Mesenchymal stem cell (in vitro differentiated cells and primary cell): ENCODE measurements at regions not wholly inside any gene's neighbourhood (a gene's known extent, or its start where the extent isn't known, plus 50 kb on each side); places are given as distances from the start of the nearest gene placed in this dataset.

ENCODE experiments used
- DNase-seq: peaks from one replicate; pipeline ENCODE4 v3.0.0-alpha.2; 2013
- H2AFZ ChIP-seq: one replicate; pipeline ENCODE4 v1.6.1; 2013; ENCODE audit warnings: low read depth, mild to moderate bottlenecking, control low read depth, inconsistent platforms, low read length, moderate library complexity
- H2AK5ac ChIP-seq: 2 replicates; pipeline ENCODE4 v1.6.1; 2013; ENCODE audit warnings: low read length, moderate library complexity, mild to moderate bottlenecking, inconsistent platforms; ENCODE audit not compliant: severe bottlenecking
- H2BK120ac ChIP-seq: one replicate; pipeline ENCODE4 v1.6.1; 2013; ENCODE audit warnings: low read depth, mild to moderate bottlenecking, inconsistent platforms, low read length, moderate library complexity
- H2BK12ac ChIP-seq, 2 experiments: one replicate each; pipeline ENCODE4 v1.6.1; 2013; ENCODE audit warnings: inconsistent platforms in 2 of 2, low read length in 2 of 2, mild to moderate bottlenecking in 2 of 2, moderate library complexity in 2 of 2, control low read depth in 1 of 2
- H2BK15ac ChIP-seq: one replicate; pipeline ENCODE4 v1.6.1; 2013; ENCODE audit warnings: mild to moderate bottlenecking, low read depth, inconsistent platforms; ENCODE audit not compliant: poor library complexity, severe bottlenecking
- H2BK5ac ChIP-seq: 2 replicates; pipeline ENCODE4 v1.6.1; 2013; ENCODE audit warnings: low read depth, mild to moderate bottlenecking, low read length, control low read depth, inconsistent platforms; ENCODE audit not compliant: poor library complexity, severe bottlenecking
- H3K14ac ChIP-seq, 2 experiments: one replicate each; pipeline ENCODE4 v1.6.1; 2013; ENCODE audit warnings: inconsistent platforms in 2 of 2, low read length in 2 of 2, control low read depth in 1 of 2, mild to moderate bottlenecking in 1 of 2, moderate library complexity in 1 of 2
- H3K18ac ChIP-seq, 2 experiments: one replicate each; pipeline ENCODE4 v1.6.1; 2013; ENCODE audit warnings: inconsistent platforms in 2 of 2, low read length in 2 of 2, control low read depth in 1 of 2, low read depth in 1 of 2, mild to moderate bottlenecking in 1 of 2
- H3K23ac ChIP-seq, 2 experiments: one replicate each; pipeline ENCODE4 v1.6.1; 2013; ENCODE audit warnings: inconsistent platforms in 2 of 2, low read length in 2 of 2, mild to moderate bottlenecking in 2 of 2, moderate library complexity in 2 of 2, control low read depth in 1 of 2
- H3K27ac ChIP-seq: 2 replicates; pipeline ENCODE4 v1.5.1; 2013; ENCODE audit warnings: mild to moderate bottlenecking, moderate library complexity, low read length, control low read depth, inconsistent platforms; ENCODE audit not compliant: poor library complexity, severe bottlenecking
- H3K27me3 ChIP-seq, 2 experiments: 2 replicates each; pipeline versions ENCODE4 v1.6.1 to v1.7.0; 2013; ENCODE audit warnings: low read length in 2 of 2, mild to moderate bottlenecking in 2 of 2, moderate library complexity in 2 of 2, control low read depth in 1 of 2, inconsistent platforms in 1 of 2; ENCODE audit not compliant: control insufficient read depth in 1 of 2, insufficient read depth in 1 of 2
- H3K36me3 ChIP-seq, 2 experiments: 2 replicates each; pipeline versions ENCODE4 v1.6.1 to v1.7.0; 2013; ENCODE audit warnings: low read length in 2 of 2, control low read depth in 1 of 2, inconsistent platforms in 1 of 2, low read depth in 1 of 2, mild to moderate bottlenecking in 1 of 2; ENCODE audit not compliant: insufficient read depth in 2 of 2, control insufficient read depth in 1 of 2
- H3K4ac ChIP-seq, 2 experiments: one replicate each; pipeline ENCODE4 v1.6.1; 2013; ENCODE audit warnings: inconsistent platforms in 2 of 2, low read length in 2 of 2, mild to moderate bottlenecking in 2 of 2, moderate library complexity in 2 of 2, control low read depth in 1 of 2, low read depth in 1 of 2
- H3K4me1 ChIP-seq: 2 replicates; pipeline ENCODE4 v1.6.1; 2013; ENCODE audit warnings: low read depth, low read length, control low read depth; ENCODE audit not compliant: control insufficient read depth, insufficient read depth
- H3K4me2 ChIP-seq: 2 replicates; pipeline ENCODE4 v1.6.1; 2013; ENCODE audit warnings: low read length, mild to moderate bottlenecking, inconsistent platforms; ENCODE audit not compliant: poor library complexity, severe bottlenecking
- H3K4me3 ChIP-seq, 2 experiments: 2 replicates each; pipeline versions ENCODE4 v1.5.1 to v1.7.0; 2013; ENCODE audit warnings: low read length in 2 of 2, mild to moderate bottlenecking in 2 of 2, control low read depth in 1 of 2, low read depth in 1 of 2; ENCODE audit not compliant: insufficient read depth in 1 of 2
- H3K79me1 ChIP-seq: replicated peaks from 2 replicates; pipeline ENCODE4 v1.6.1; 2013; ENCODE audit warnings: mild to moderate bottlenecking, control low read depth, low read length, inconsistent platforms; ENCODE audit not compliant: poor library complexity, severe bottlenecking
- H3K9ac ChIP-seq: 2 replicates; pipeline ENCODE4 v1.7.0; 2013; ENCODE audit warnings: mild to moderate bottlenecking, low read length, moderate library complexity
- H3K9me3 ChIP-seq: 2 replicates; pipeline ENCODE4 v1.7.0; 2013; ENCODE audit warnings: mild to moderate bottlenecking, low read length; ENCODE audit not compliant: control insufficient read depth
- H4K8ac ChIP-seq: one replicate; pipeline ENCODE4 v1.6.1; 2013; ENCODE audit warnings: inconsistent platforms, mild to moderate bottlenecking, low read length, moderate library complexity
- H4K91ac ChIP-seq: one replicate; pipeline ENCODE4 v1.6.1; 2013; ENCODE audit warnings: mild to moderate bottlenecking, low read length, inconsistent platforms
- WGBS: methylation state at CpG from one replicate; pipeline ENCODE4 v1.1.7; 2013; ENCODE audit warnings: mixed read lengths; 5-methylcytosine and 5-hydroxymethylcytosine counted together

GRCh38 chr4:22237155-22237751 lies 278.6 kb downstream of the ADGRA3 start:
- no peak overlapping the region for H3K23ac ChIP-seq
- no peak overlapping the region for H3K9ac ChIP-seq
- peaks cover 0 to 2% of the 10 kb centered on the region in 2 experiments for H3K27me3 ChIP-seq

GRCh38 chr4:22235698-22236097 lies 280.2 kb downstream of the ADGRA3 start:
- Histone ChIP-seq H3K27ac (no peak overlapping the region), H3K36me3 (no peaks in the 10 kb centered on the region), H2BK12ac (no peak overlapping the region), H2BK5ac (no peak overlapping the region), H4K91ac (no peak overlapping the region), H3K4ac (no peak overlapping the region), H2BK15ac (no peak overlapping the region), H2AK5ac (no peak overlapping the region), H3K79me1 (no peaks in the 10 kb centered on the region), H2BK120ac (no peak overlapping the region), H3K18ac (no peak overlapping the region), H4K8ac (no peak overlapping the region), H2AFZ (no peak overlapping the region), H3K4me2 (no peak overlapping the region), H3K23ac (no peak overlapping the region), H3K9me3 (no peaks in the 10 kb centered on the region), H3K4me3 (no peak overlapping the region), H3K9ac (no peak overlapping the region), H3K27me3 (peaks cover 0 to 2% of the 10 kb centered on the region in 2 experiments), H3K14ac (no peak overlapping the region), H3K4me1 (no peaks in the 10 kb centered on the region)
- WGBS = 57% methylated on average over 7 of the region's 7 CpGs
- DNase-seq = no peak

More at GRCh38 chr4:22237155-22237751, 278.6 kb downstream of the ADGRA3 start:
- H4K91ac ChIP-seq = peak overlapping the region; percentile 62
- DNase-seq = no peak
- H3K4me2 ChIP-seq = no peak overlapping the region
- WGBS = 54% methylated on average over 2 of the region's 4 CpGs
- H3K4ac ChIP-seq = no peak overlapping the region
- H3K4me3 ChIP-seq = no peak overlapping the region
- no peak overlapping the region for H2BK120ac ChIP-seq
- no peak overlapping the region for H2BK12ac ChIP-seq
- H4K8ac ChIP-seq = no peak overlapping the region
- H3K18ac ChIP-seq = no peak overlapping the region
- H2BK15ac ChIP-seq = no peak overlapping the region
- no peak overlapping the region for H3K27ac ChIP-seq
- H3K36me3 ChIP-seq = no peaks in the 10 kb centered on the region
- H3K9me3 ChIP-seq = no peaks in the 10 kb centered on the region
- H3K4me1 ChIP-seq = no peaks in the 10 kb centered on the region
- no peaks in the 10 kb centered on the region for H3K79me1 ChIP-seq
- H3K14ac ChIP-seq = peak overlapping the region in 1 of 2 experiments; percentile 28
- no peak overlapping the region for H2AFZ ChIP-seq
- no peak overlapping the region for H2AK5ac ChIP-seq
- no peak overlapping the region for H2BK5ac ChIP-seq

GRCh38 chr4:22233230-22233629 lies 282.6 kb downstream of the ADGRA3 start:
- Histone ChIP-seq H3K4me1 (no peaks in the 10 kb centered on the region), H3K14ac (no peak overlapping the region)

GRCh38 chr4:22220965-22221364 lies 272.4 kb upstream of the KCNIP4 start:
- Histone ChIP-seq H3K79me1 (no peaks in the 10 kb centered on the region), H3K18ac (no peak overlapping the region), H2AFZ (no peak overlapping the region), H3K27ac (no peak overlapping the region), H2BK120ac (no peak overlapping the region), H3K9ac (no peak overlapping the region), H3K4me2 (no peak overlapping the region), H2BK5ac (no peak overlapping the region), H3K27me3 (peaks cover 0 to 2% of the 10 kb centered on the region in 2 experiments), H2BK15ac (no peak overlapping the region), H3K4me1 (no peaks in the 10 kb centered on the region), H2BK12ac (no peak overlapping the region), H4K91ac (no peak overlapping the region), H3K36me3 (no peaks in the 10 kb centered on the region), H3K4ac (no peak overlapping the region), H3K14ac (no peak overlapping the region), H4K8ac (no peak overlapping the region), H2AK5ac (no peak overlapping the region), H3K23ac (no peak overlapping the region), H3K9me3 (no peaks in the 10 kb centered on the region), H3K4me3 (no peak overlapping the region)
- DNase-seq = no peak
- WGBS = 78% methylated on average over 9 of the region's 9 CpGs

More at GRCh38 chr4:22233230-22233629, 282.6 kb downstream of the ADGRA3 start:
- Histone ChIP-seq H3K27ac (no peak overlapping the region), H3K9ac (no peak overlapping the region), H2BK15ac (no peak overlapping the region), H3K23ac (no peak overlapping the region), H4K8ac (no peak overlapping the region), H3K27me3 (peaks cover 0 to 2% of the 10 kb centered on the region in 2 experiments), H3K36me3 (no peaks in the 10 kb centered on the region), H3K79me1 (no peaks in the 10 kb centered on the region), H2BK12ac (no peak overlapping the region), H3K9me3 (no peaks in the 10 kb centered on the region), H3K18ac (no peak overlapping the region), H3K4me2 (no peak overlapping the region), H2AK5ac (no peak overlapping the region), H4K91ac (no peak overlapping the region), H3K4ac (no peak overlapping the region), H2BK120ac (no peak overlapping the region), H3K4me3 (no peak overlapping the region), H2AFZ (no peak overlapping the region), H2BK5ac (no peak overlapping the region)
- WGBS = 86% methylated on average over 7 of the region's 7 CpGs
- no peak for DNase-seq
